Brain microvascular endothelial cell (primary cell): ENCODE measurements at regions not wholly inside any gene's neighbourhood (a gene's known extent, or its start where the extent isn't known, plus 50 kb on each side); places are given as distances from the start of the nearest gene placed in this dataset.
"Not testable (repeated sequence)": the region's sequence is repeated elsewhere in the genome, so short reads cannot be mapped to it uniquely, and the experiment has no call there.

ENCODE experiments used
- DNase-seq: peaks from one replicate; pipeline ENCODE4 v3.0.0-alpha.2; 2020
- H3K27ac ChIP-seq: fragments of 250-450 bp; sonication (Bioruptor Pico); 2 replicates; pipeline ENCODE4 v1.5.1; 2020; ENCODE audit warnings: mild to moderate bottlenecking, moderate library complexity
- H3K27me3 ChIP-seq: fragments of 250-450 bp; sonication (Bioruptor Pico); replicated peaks from 2 replicates; pipeline ENCODE4 v1.5.1; 2020; ENCODE audit warnings: mild to moderate bottlenecking
- H3K36me3 ChIP-seq: fragments of 250-450 bp; sonication (Bioruptor Pico); replicated peaks from 2 replicates; pipeline ENCODE4 v1.5.1; 2020; ENCODE audit warnings: mild to moderate bottlenecking
- H3K4me3 ChIP-seq: 2 replicates; pipeline ENCODE4 v1.5.1; 2011; ENCODE audit warnings: low read depth, mild to moderate bottlenecking, control low read depth, low read length, moderate library complexity
- in situ Hi-C: cut with HindIII; loops from 2 replicates; pipeline ENCODE4 v1.10.0; 2017; ENCODE audit warnings: low sequenced_read_pairs, low pct_ligation_motif_present
- TF ChIP-seq, protein P1 (sequence below): IDR thresholded peaks from 2 replicates; pipeline ENCODE4 v1.5.1; 2011; ENCODE audit warnings: low read depth, mild to moderate bottlenecking, moderate library complexity, low read length, control low read depth, inconsistent platforms; ENCODE audit errors: missing control alignments

DNA sequence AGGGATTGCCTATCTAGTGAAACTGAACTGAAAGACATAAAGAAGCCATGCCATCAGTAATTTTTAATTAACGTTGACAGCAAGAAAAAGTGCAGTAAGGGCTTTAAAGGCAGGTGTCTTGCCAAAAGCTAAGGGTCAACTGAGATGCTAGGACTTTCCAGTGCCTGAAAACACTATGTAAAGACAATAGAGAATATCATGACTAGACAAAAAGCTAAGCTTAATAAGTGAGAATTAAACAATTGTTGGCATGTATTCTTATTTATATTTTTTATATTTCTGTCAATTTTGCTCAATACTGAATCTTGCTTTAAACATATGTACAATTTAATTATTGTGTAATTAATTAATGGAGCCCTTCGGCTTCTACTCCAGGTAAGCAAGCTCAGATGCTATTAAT is 803.1 kb downstream of the IGSF11 start:
- no peak overlapping the region for H3K27ac ChIP-seq
- TF ChIP-seq, protein P1, sequence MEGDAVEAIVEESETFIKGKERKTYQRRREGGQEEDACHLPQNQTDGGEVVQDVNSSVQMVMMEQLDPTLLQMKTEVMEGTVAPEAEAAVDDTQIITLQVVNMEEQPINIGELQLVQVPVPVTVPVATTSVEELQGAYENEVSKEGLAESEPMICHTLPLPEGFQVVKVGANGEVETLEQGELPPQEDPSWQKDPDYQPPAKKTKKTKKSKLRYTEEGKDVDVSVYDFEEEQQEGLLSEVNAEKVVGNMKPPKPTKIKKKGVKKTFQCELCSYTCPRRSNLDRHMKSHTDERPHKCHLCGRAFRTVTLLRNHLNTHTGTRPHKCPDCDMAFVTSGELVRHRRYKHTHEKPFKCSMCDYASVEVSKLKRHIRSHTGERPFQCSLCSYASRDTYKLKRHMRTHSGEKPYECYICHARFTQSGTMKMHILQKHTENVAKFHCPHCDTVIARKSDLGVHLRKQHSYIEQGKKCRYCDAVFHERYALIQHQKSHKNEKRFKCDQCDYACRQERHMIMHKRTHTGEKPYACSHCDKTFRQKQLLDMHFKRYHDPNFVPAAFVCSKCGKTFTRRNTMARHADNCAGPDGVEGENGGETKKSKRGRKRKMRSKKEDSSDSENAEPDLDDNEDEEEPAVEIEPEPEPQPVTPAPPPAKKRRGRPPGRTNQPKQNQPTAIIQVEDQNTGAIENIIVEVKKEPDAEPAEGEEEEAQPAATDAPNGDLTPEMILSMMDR: no peak

DNA sequence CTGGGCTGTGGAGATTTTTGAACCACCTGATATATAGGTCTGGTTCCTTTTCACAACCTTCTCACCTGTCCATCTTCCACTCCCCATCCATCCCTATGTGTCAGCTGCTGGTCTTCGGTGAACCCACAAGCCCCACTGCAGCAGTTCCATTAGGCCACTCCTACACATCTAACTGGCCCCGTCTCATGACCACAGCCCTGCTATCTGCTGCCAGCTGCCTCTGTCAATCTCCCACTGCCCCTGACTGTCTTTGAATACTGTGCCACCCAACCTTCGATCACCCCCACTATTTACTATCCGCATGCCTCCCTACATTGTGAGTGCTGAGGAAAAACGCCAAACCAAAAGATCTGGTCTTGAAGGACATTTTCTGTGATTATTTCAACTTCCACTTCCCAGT is 795.4 kb downstream of the IGSF11 start:
- Histone ChIP-seq H3K4me3 (no peak overlapping the region), H3K27ac (no peak overlapping the region), H3K27me3 (no peaks in the 10 kb centered on the region), H3K36me3 (no peaks in the 10 kb centered on the region)
- TF ChIP-seq, protein P1: no peak
- in situ Hi-C loops: no loop called here
- DNase-seq: no peak

More for the DNA sequence above, 803.1 kb downstream of the IGSF11 start:
- Histone ChIP-seq H3K4me3 (no peak overlapping the region), H3K27me3 (no peaks in the 10 kb centered on the region), H3K36me3 (no peaks in the 10 kb centered on the region)
- in situ Hi-C loops: no loop called here
- DNase-seq: no peak

DNA sequence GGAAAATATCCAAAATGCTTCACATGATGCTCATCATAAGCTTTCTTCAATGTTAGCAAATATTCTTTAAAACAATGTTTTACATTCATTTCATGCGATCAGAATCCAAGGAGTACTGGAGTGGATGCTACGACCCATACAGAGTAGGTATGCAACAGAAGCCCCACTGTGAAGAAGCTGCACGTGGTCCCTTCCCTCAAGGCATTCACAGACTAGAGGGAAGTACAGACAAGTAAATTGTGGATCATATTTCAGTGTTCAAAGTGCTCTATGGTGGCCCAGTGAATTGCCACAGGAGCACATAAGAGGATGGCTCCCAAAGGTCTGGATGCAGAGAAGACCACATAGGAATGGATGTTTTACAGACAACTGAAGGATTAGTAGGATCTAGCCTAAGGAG is 789.9 kb downstream of the IGSF11 start:
- TF ChIP-seq, protein P1: no peak
- Histone ChIP-seq H3K27ac (no peak overlapping the region), H3K27me3 (no peaks in the 10 kb centered on the region), H3K4me3 (no peak overlapping the region), H3K36me3 (no peaks in the 10 kb centered on the region)
- in situ Hi-C loops: no loop called here
- no peak for DNase-seq

DNA sequence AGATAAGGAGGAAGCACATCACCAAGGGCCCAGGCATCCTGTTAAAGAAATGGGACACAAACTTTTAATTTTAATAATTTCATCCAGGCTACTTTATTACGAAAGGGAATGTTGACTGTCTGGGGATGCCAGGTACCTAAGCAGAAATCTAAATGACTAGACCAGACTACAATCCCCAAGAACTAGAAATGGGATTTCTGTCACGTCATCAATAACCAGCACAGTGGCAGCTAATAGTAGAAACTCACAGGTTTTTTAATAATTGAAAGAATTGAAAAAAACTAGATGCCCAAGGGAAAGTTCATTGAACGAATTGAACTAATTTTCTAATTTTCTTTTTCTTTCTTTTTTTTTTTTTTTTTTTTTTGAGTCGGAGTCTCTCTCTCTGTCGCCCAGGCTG is 789.3 kb downstream of the IGSF11 start:
- in situ Hi-C loops: no loop called here

DNA sequence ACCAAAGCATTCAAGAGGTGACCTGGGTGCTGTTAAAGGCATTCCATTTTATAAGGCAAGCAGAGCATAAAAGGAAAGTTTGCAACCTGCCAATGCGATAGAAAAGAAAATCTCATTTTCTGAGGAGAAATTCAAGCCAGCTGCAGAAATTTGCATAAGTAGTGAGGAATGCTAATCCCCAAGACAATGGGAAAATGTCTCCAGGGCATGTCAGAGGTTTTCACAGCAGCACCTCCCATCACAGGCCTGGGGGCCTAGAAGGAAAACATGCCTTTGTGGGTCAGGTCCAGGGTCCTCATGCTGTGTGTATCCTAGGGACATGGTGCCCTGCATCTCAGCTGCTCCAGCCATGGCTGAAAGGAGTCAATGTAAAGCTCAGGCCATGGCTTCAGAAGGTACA is 775.8 kb downstream of the IGSF11 start:
- H3K27ac ChIP-seq, DNase-seq, H3K36me3 ChIP-seq, in situ Hi-C loops, H3K4me3 ChIP-seq, H3K27me3 ChIP-seq: not testable (repeated sequence)

More for the DNA sequence above, 789.3 kb downstream of the IGSF11 start:
- TF ChIP-seq, protein P1: no peak
- DNase-seq: no peak
- Histone ChIP-seq H3K36me3 (no peaks in the 10 kb centered on the region), H3K27ac (no peak overlapping the region), H3K27me3 (no peaks in the 10 kb centered on the region), H3K4me3 (no peak overlapping the region)

DNA sequence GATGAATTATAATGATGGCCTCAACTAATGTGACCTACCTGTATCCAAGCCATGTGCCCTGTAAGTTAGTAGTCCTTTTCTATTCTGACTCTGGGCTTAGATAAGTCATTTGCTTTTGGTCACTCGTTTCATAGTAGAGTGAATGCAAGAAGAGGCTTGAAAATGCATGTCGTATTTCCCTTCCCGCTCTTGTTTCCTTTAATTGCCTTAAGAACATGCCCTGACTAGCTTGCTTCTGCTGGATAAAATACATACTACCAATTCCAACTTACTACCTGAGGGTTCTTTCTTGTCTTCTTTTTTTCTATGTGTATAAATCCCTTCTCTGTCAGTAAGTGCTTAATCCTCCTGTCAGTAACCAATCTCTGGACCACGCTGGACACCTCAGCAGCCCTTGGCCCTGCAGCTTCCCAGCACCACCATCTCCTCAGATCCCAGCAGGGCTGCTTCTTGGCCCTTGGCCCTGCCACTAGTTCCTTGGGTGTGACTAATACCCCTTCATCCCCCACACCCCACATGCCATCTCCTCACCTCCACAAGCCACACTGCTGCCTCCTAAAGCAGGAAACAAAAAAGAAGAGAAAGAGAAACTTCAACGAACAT is 771.7 kb downstream of the IGSF11 start:
- Histone ChIP-seq H3K4me3 (no peak overlapping the region), H3K27ac (no peak overlapping the region), H3K27me3 (no peaks in the 10 kb centered on the region), H3K36me3 (no peaks in the 10 kb centered on the region)
- no peak for DNase-seq
- TF ChIP-seq, protein P1: no peak
- in situ Hi-C loops: no loop called here
